Tibial nerve (tissue), 4 donors: ENCODE measurements at regions not wholly inside any gene's neighbourhood (a gene's known extent, or its start where the extent isn't known, plus 50 kb on each side); places are given as distances from the start of the nearest gene placed in this dataset.

Experiments
- EP300 ChIP-seq, 2 donors: sonication (generic); formaldehyde crosslinking; IDR thresholded peaks; one replicate each; pipeline ENCODE4 v1.6.1; 2017; ENCODE audit warnings: antibody characterized with exemption in 2 of 2, mild to moderate bottlenecking in 1 of 2
- TF ChIP-seq, protein P1 (sequence below), 5 experiments: fragments of 200-600 bp in 3 of 5; fragments of 450-650 bp in 2 of 5; sonication (generic) in 3 of 5; IDR thresholded peaks; one replicate each; pipeline ENCODE4 v1.5.1; 2016 to 2019; ENCODE audit warnings: antibody characterized with exemption in 5 of 5, mild to moderate bottlenecking in 3 of 5, moderate library complexity in 2 of 5

DNA sequence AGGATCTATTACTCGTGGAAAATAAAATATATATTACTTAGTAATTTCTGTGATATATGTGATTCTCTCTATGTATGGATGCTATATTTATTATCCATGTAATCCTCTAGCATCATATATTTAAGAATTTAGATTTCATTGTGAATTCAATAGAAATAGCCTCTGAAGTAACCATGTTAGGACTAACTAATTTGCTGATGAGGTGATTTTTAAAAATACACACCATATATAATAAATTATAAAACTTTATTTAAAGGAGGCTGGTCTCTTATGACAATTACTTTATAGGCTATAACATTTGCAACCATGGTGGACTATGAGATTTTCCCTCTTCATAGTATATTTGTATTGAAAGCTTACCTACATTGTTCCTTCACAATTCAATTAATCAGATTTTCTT, 424.9 kb upstream of the MGAT4C start:
- TF ChIP-seq, protein P1, sequence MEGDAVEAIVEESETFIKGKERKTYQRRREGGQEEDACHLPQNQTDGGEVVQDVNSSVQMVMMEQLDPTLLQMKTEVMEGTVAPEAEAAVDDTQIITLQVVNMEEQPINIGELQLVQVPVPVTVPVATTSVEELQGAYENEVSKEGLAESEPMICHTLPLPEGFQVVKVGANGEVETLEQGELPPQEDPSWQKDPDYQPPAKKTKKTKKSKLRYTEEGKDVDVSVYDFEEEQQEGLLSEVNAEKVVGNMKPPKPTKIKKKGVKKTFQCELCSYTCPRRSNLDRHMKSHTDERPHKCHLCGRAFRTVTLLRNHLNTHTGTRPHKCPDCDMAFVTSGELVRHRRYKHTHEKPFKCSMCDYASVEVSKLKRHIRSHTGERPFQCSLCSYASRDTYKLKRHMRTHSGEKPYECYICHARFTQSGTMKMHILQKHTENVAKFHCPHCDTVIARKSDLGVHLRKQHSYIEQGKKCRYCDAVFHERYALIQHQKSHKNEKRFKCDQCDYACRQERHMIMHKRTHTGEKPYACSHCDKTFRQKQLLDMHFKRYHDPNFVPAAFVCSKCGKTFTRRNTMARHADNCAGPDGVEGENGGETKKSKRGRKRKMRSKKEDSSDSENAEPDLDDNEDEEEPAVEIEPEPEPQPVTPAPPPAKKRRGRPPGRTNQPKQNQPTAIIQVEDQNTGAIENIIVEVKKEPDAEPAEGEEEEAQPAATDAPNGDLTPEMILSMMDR (IDR thresholded peaks at IDR 0.05): no peak
- TF ChIP-seq EP300 (IDR thresholded peaks at IDR 0.05): no peak
